GM12872 (cell line): ENCODE measurements at regions not wholly inside any gene's neighbourhood (a gene's known extent, or its start where the extent isn't known, plus 50 kb on each side); places are given as distances from the start of the nearest gene placed in this dataset.

ENCODE experiments used
- CTCF ChIP-seq: IDR thresholded peaks from 3 replicates; pipeline ENCODE4 v1.5.1; 2011; ENCODE audit warnings: low read depth, mild to moderate bottlenecking, low read length, moderate library complexity; ENCODE audit not compliant: insufficient read depth

DNA sequence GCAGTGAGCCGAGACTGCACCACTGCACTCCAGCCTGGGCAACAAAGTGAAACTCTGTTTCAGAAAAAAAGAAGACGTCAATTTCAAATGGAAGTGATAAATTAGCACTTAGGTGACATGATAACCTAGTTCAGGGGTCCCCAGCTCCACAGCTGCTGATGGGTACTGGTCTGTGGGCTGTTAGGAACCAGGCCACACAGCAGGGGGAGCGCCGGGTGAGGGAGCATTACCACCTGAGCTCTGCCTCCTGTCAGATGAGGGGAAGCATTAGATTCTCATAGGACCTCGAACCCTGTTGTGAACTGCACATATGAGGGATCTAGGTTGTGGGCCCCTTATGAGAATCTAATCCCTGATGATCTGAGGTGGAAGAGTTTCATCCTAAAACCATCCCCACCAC is 253.0 kb downstream of the FOXL1 start:
- TF ChIP-seq CTCF, result 0 out of 3 replicates have a peak, but pooled peaks have one; percentile 7

- no peak for TF ChIP-seq CTCF
Observed at GRCh38 chr16:86833136-86833535, 254.8 kb downstream of the FOXL1 start.

DNA sequence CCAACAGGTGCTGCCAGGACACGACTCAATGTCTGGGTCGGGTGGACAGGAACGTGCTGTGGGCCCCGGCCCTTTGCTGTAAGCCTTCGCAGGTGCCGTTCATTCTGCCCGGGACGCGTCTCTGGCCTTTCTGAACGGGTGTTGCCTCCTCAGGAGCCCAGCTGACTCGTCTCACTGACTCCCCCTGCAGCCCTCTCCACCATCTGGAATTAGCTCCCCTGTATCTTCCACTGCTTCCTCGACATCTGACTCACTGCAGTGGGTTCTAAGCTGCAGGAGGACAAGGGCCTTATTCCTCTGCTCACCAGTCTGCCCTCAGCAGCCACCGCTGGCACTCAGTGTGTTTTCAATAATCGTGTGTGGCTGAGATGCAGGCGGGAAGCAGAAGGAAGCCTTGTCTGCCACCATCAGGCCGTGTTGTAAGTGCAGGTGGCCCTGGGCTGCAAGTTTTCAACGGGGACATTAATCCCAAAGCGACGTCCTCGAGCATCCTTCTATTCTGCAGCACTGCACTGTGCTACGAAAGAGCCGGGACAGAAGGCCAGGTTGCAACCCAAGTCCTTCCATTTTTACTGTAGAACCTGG is 256.2 kb downstream of the FOXL1 start:
- no peak for TF ChIP-seq CTCF

DNA sequence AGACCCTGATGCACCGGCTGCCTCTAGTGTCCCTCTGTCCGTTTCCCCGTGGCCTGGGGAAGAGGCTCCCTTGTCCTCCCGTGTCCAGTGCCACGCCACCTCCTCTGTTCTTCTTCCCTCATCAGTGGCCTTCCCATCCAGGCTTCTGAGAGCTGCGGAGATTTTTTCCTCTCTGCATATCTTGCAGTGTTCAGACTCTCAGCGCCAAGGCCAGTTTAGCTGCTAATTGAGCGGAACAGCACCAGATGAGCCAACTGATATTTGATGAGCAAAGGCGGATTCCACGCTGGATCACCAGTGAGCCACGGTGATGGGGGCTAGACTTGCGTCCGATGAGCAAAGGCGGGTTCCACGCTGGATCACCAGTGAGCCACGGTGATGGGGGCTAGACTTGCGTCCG is 257.6 kb downstream of the FOXL1 start:
- no peak for TF ChIP-seq CTCF

DNA sequence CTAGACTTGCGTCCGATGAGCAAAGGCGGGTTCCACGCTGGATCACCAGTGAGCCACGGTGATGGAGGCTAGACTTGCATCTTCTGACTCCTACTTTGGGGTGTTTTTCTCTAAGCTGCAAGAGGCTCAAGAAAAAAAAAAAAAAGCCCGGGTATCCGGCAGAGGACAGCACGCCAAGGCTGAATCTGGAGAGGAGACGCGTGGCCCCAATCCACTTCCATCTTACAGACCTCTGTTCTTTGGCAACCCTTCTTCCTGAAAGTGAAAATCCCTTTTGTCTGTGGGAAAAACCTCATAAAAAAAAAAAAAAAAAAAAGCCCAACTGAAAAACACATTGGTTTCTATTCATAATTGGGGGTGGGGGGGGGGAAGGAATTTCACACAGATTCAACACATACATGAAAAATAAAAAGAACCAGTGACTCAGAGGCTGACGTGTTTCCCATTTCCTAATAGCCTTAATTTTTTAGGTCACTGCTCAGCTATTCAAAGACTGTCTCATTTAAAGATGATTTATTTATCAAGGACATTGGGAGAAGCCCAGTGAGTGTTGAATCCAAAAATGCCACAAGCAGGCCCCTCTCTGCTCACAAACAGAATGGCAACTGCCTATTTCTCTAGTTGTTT is 258.3 kb downstream of the FOXL1 start:
- TF ChIP-seq CTCF, result no peak

GRCh38 chr16:86843812-86844211 is 265.5 kb downstream of the FOXL1 start:
- no peak for TF ChIP-seq CTCF

DNA sequence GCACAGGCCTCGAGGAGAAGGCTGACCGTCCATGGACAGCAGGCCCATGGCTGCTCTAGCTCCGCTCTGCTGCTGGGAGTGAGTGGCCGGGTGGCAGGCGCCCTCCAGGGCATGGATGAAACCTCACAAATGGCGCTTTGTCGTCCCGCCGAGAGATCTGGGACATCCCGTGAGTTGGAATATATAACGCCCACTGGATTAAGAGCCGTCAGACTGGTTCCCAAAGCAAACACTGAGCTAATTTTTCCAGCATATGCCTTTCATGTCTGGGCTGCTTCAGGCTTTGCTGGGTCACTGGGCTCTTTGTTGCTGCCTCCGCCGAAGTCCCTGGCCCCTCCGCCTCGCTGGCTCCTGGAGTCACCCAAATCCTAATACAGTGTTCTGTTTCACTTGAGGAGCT is 266.3 kb downstream of the FOXL1 start:
- TF ChIP-seq CTCF, result no peak
